Spleen (tissue), 7 donors: ENCODE measurements at regions not wholly inside any gene's neighbourhood (a gene's known extent, or its start where the extent isn't known, plus 50 kb on each side); places are given as distances from the start of the nearest gene placed in this dataset.

Source experiments
- POLR2A ChIP-seq, 3 donors: fragments of 450-650 bp; IDR thresholded peaks; one replicate each; pipeline ENCODE4 v1.5.1; 2017; ENCODE audit warnings: antibody characterized with exemption in 3 of 3, mild to moderate bottlenecking in 1 of 3
- POLR2AphosphoS5 ChIP-seq, 3 donors: sonication (generic); formaldehyde crosslinking; IDR thresholded peaks; one replicate each; pipeline ENCODE4 v1.5.1; 2017; ENCODE audit warnings: antibody characterized with exemption in 3 of 3
- TF ChIP-seq, protein P1 (sequence below), 11 experiments: fragments of 200-600 bp in 7 of 11; fragments of 450-650 bp in 4 of 11; sonication (generic) in 4 of 11; IDR thresholded peaks in 8 of 11; conservative IDR thresholded peaks in 3 of 11; 1 replicate in 7 of 11; 2 replicates in 4 of 11; pipeline versions ENCODE4 v1.4.0 to v1.8.0; 2016 to 2021; ENCODE audit warnings: antibody characterized with exemption in 11 of 11, inconsistent platforms in 4 of 11, mild to moderate bottlenecking in 1 of 11
- donor health status: DM: no; HTN: no; CAD: no; lungs with moderate emphysema.
- donor health status: DM: no; HTN: no; CAD: no.
- donor health status: DM: no; HTN: no; CAD: no.

DNA sequence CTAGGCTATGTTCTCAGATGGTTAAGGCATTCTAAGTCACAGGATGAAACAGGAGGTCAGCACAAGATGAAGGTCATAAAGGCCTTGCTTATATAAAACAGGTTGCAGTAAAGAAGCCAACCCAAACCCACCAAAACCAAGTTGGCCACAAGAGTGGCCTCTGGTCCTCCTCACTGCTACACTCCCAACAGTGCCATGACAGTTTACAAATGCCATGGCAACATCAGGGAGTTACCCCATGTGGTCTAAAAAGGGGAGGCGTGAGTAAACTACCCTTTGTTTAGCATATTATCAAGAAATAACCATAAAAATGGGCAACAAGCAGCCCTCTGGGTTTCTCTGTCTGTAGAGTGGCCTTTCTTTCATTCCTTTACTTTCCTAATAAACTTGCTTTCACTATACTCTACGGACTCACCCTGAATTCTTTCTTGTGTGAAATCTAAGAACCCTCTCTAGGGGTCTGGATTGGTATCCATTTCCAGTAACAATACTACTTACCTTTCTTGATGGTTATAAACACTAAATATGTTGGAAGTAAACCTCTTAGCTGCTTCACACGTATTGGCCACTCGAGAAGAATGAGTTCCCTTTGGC is 1237.9 kb downstream of the FAM181B start:
- TF ChIP-seq POLR2AphosphoS5 (IDR thresholded peaks at IDR 0.05) (no peak), POLR2A (IDR thresholded peaks at IDR 0.05) (no peak)
- TF ChIP-seq, protein P1, sequence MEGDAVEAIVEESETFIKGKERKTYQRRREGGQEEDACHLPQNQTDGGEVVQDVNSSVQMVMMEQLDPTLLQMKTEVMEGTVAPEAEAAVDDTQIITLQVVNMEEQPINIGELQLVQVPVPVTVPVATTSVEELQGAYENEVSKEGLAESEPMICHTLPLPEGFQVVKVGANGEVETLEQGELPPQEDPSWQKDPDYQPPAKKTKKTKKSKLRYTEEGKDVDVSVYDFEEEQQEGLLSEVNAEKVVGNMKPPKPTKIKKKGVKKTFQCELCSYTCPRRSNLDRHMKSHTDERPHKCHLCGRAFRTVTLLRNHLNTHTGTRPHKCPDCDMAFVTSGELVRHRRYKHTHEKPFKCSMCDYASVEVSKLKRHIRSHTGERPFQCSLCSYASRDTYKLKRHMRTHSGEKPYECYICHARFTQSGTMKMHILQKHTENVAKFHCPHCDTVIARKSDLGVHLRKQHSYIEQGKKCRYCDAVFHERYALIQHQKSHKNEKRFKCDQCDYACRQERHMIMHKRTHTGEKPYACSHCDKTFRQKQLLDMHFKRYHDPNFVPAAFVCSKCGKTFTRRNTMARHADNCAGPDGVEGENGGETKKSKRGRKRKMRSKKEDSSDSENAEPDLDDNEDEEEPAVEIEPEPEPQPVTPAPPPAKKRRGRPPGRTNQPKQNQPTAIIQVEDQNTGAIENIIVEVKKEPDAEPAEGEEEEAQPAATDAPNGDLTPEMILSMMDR (IDR thresholded peaks at IDR 0.05 in 8 of 11, conservative IDR thresholded peaks at IDR 0.05 in 3 of 11): no peak
